Astrocyte of the cerebellum (primary cell): ENCODE measurements at regions not wholly inside any gene's neighbourhood (a gene's known extent, or its start where the extent isn't known, plus 50 kb on each side); places are given as distances from the start of the nearest gene placed in this dataset.
"Not testable (repeated sequence)": the region's sequence is repeated elsewhere in the genome, so short reads cannot be mapped to it uniquely, and the experiment has no call there.

Source experiments
- DNase-seq: peaks from one replicate; pipeline ENCODE4 v3.0.0-alpha.2; 2011; ENCODE audit warnings: low read depth
- H3K4me3 ChIP-seq: 2 replicates; pipeline ENCODE4 v1.5.1; 2011; ENCODE audit warnings: mild to moderate bottlenecking, low read depth, low read length, moderate library complexity
- CTCF ChIP-seq: IDR thresholded peaks from 2 replicates; pipeline ENCODE4 v1.5.1; 2012; ENCODE audit warnings: low read length, low read depth, moderate library complexity, mild to moderate bottlenecking; ENCODE audit errors: missing control alignments
- in situ Hi-C: cut with HindIII; loops from 2 replicates; pipeline ENCODE4 v1.10.0; 2017; ENCODE audit warnings: low sequenced_read_pairs

GRCh38 chr11:112624431-112624830 is 336.8 kb upstream of the NCAM1 start:
- no peak overlapping the region for H3K4me3 ChIP-seq
- DNase-seq: no peak
- in situ Hi-C loops: no loop called here
- TF ChIP-seq CTCF: no peak

GRCh38 chr11:112624971-112625370 is 336.2 kb upstream of the NCAM1 start:
- DNase-seq, H3K4me3 ChIP-seq, in situ Hi-C loops: not testable (repeated sequence)

- H3K4me3 ChIP-seq: no peak overlapping the region
- TF ChIP-seq CTCF: no peak
- in situ Hi-C loops: no loop called here
- DNase-seq: no peak
Observed at GRCh38 chr11:112625814-112626213, 335.4 kb upstream of the NCAM1 start.

DNA sequence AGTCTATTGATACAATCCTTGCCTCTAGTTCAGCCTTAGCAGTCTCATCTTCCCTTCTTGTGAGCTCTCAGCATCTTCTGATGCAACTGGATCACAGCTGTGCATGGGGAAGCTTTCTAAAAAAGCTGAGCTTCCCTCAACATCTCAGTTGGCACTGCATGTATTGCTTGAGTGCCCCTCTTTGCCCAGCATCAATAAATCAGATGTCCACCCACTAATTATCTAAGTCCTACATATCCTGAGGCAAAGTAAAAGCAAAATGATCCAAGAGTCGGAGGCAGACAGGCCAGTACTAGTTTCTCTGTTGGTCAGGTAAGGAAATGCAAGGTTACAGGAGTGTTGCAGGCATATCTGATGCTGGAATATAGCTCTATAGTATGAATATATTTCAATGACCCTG is 334.5 kb upstream of the NCAM1 start:
- DNase-seq: no peak
- no peak overlapping the region for H3K4me3 ChIP-seq
- in situ Hi-C loops: no loop called here
- no peak for TF ChIP-seq CTCF

- TF ChIP-seq CTCF: no peak
- in situ Hi-C loops: no loop called here
- H3K4me3 ChIP-seq: no peak overlapping the region
- no peak for DNase-seq
Observed at GRCh38 chr11:112627588-112628045, 333.6 kb upstream of the NCAM1 start.

DNA sequence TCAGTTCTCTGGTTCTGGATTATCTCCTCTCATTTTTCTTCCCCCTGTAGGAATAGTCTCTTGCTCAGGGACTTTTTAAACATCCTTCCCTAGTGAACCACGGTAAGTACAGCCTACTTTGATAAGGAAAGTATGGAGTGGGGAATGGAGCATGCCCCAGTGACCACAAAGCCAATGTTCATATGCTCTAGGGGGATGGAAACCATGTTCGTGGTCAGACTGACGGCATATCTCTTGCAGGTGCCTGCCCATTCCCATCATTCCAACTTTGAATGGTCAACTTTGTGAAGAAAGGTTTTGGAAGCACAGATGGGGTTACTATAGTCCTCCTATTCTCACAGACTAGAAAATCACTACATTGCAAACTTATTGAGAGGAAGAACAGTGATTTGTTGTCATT is 332.5 kb upstream of the NCAM1 start:
- in situ Hi-C loops: no loop called here
- no peak for DNase-seq
- H3K4me3 ChIP-seq: no peak overlapping the region
- no peak for TF ChIP-seq CTCF

DNA sequence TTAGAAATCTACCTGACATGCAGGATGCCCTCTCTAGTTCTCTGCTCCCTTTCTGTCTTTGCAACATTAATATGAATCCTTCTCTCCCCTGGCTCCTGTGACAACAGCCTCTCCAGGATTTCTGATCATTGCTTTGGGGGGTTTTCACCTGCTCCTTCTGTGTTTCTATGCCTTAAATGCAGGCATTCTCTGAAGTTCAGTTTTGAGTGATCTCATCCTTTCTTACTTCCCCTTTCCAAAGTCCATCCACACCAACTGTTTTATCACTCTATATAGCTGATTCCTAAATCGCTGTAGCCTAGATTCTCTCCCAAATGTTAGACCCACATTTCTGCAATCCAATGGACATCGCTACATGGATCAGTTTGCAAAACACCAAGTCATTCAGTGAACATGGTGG is 330.7 kb upstream of the NCAM1 start:
- no peak overlapping the region for H3K4me3 ChIP-seq
- DNase-seq: no peak
- in situ Hi-C loops: no loop called here
- TF ChIP-seq CTCF: no peak
